C1 segment of cervical spinal cord (tissue), 14 donors: ENCODE measurements at regions not wholly inside any gene's neighbourhood (a gene's known extent, or its start where the extent isn't known, plus 50 kb on each side); places are given as distances from the start of the nearest gene placed in this dataset.

ENCODE experiments used
- DNase-seq, 14 donors: peaks; one replicate each; lab custom pipeline; 2025; lab: John Stamatoyannopoulos, UW

GRCh38 chr7:35501681-35502080 lies 193.3 kb downstream of the HERPUD2 start:
- DNase-seq, result no peak

GRCh38 chr7:35499226-35499625 lies 195.7 kb downstream of the HERPUD2 start:
- DNase-seq, result no peak

GRCh38 chr7:35498416-35498815 lies 196.5 kb downstream of the HERPUD2 start:
- DNase-seq, result no peak

GRCh38 chr7:35495844-35496243 lies 199.1 kb downstream of the HERPUD2 start:
- no peak for DNase-seq

GRCh38 chr7:35495377-35495776 lies 199.6 kb downstream of the HERPUD2 start:
- DNase-seq, result no peak

GRCh38 chr7:35494407-35494806 lies 200.5 kb downstream of the HERPUD2 start:
- DNase-seq, result no peak

GRCh38 chr7:35492451-35493175 lies 202.3 kb downstream of the HERPUD2 start:
- DNase-seq, result no peak

GRCh38 chr7:35491233-35491632 lies 203.7 kb downstream of the HERPUD2 start:
- no peak for DNase-seq

GRCh38 chr7:35487841-35488240 lies 207.1 kb downstream of the HERPUD2 start:
- DNase-seq, result no peak

- DNase-seq, result no peak
Observed at GRCh38 chr7:35487402-35487801, 207.5 kb downstream of the HERPUD2 start.

- no peak for DNase-seq
Observed at GRCh38 chr7:35485436-35485835, 209.5 kb downstream of the HERPUD2 start.

GRCh38 chr7:35483568-35483967 lies 211.4 kb downstream of the HERPUD2 start:
- DNase-seq, result no peak

GRCh38 chr7:35482231-35482630 lies 212.7 kb downstream of the HERPUD2 start:
- no peak for DNase-seq

- peak in 1 of 14 donors; percentile 4 for DNase-seq
Observed at GRCh38 chr7:35480806-35481205, 214.1 kb downstream of the HERPUD2 start.

GRCh38 chr7:35477609-35478008 lies 217.3 kb downstream of the HERPUD2 start:
- DNase-seq, result no peak

- DNase-seq, result no peak
Observed at GRCh38 chr7:35474100-35474499, 220.2 kb upstream of the TBX20 start.

GRCh38 chr7:35468606-35469005 lies 214.7 kb upstream of the TBX20 start:
- DNase-seq, result no peak

GRCh38 chr7:35467456-35467978 lies 213.6 kb upstream of the TBX20 start:
- DNase-seq, result no peak

- no peak for DNase-seq
Observed at GRCh38 chr7:35465791-35466336, 212.0 kb upstream of the TBX20 start.

- no peak for DNase-seq
Observed at GRCh38 chr7:35463751-35464150, 209.9 kb upstream of the TBX20 start.

- DNase-seq, result no peak
Observed at GRCh38 chr7:35463176-35463700, 209.3 kb upstream of the TBX20 start.

GRCh38 chr7:35454575-35455385 lies 200.9 kb upstream of the TBX20 start:
- no peak for DNase-seq
